ENCODE measurements at regions not wholly inside any gene's neighbourhood (a gene's known extent, or its start where the extent isn't known, plus 50 kb on each side); places are given as distances from the start of the nearest gene placed in this dataset.

- CTCF ChIA-PET = no interaction called here
These were observed 148.3 kb upstream of the CADM1 start for GRCh38 chr11:115652496-115652895.

GRCh38 chr11:115652094-115652493, 147.9 kb upstream of the CADM1 start:
- CTCF ChIA-PET = no interaction called here
- H3K27me3 ChIP-seq (ENCODE audit: control insufficient read depth, insufficient read depth, low read length) = no peaks in the 10 kb centered on the region
- intact Hi-C loops (cut with micrococcal nuclease; ENCODE audit: unreplicated experiment) = no loop called here

More at GRCh38 chr11:115652496-115652895, 148.3 kb upstream of the CADM1 start:
- no peak overlapping the region for H3K4me3 ChIP-seq (ENCODE audit: low read depth in 2 of 2, low read length in 2 of 2)
- in situ Hi-C loops (cut with HindIII; ENCODE audit: low pct_unique_long_range_greater_than_20kb, low sequenced_read_pairs) (no loop called here), intact Hi-C loops (cut with micrococcal nuclease; ENCODE audit: unreplicated experiment) (no loop called here)
- POLR2A ChIA-PET = no interaction called here
- no peaks in the 10 kb centered on the region for H3K27me3 ChIP-seq (ENCODE audit: control insufficient read depth, insufficient read depth, low read length)
- DNase-seq (ENCODE audit: low read depth, low spot score) (no peak), ATAC-seq (no peak)
- TF ChIP-seq TCF7L2 (IDR thresholded peaks at IDR 0.05; ENCODE audit: low read depth, low read length) = no peak
- TF ChIP-seq, protein P1, sequence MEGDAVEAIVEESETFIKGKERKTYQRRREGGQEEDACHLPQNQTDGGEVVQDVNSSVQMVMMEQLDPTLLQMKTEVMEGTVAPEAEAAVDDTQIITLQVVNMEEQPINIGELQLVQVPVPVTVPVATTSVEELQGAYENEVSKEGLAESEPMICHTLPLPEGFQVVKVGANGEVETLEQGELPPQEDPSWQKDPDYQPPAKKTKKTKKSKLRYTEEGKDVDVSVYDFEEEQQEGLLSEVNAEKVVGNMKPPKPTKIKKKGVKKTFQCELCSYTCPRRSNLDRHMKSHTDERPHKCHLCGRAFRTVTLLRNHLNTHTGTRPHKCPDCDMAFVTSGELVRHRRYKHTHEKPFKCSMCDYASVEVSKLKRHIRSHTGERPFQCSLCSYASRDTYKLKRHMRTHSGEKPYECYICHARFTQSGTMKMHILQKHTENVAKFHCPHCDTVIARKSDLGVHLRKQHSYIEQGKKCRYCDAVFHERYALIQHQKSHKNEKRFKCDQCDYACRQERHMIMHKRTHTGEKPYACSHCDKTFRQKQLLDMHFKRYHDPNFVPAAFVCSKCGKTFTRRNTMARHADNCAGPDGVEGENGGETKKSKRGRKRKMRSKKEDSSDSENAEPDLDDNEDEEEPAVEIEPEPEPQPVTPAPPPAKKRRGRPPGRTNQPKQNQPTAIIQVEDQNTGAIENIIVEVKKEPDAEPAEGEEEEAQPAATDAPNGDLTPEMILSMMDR (IDR thresholded peaks at IDR 0.05) = no peak
- no peak for TF ChIP-seq POLR2AphosphoS5 (IDR thresholded peaks at IDR 0.05; ENCODE audit: low read depth, low read length)
- TF ChIP-seq SIN3A (IDR thresholded peaks at IDR 0.05; ENCODE audit: borderline replicate concordance, insufficient read depth, low read depth, low read length) = no peak
- TF ChIP-seq, protein P2, sequence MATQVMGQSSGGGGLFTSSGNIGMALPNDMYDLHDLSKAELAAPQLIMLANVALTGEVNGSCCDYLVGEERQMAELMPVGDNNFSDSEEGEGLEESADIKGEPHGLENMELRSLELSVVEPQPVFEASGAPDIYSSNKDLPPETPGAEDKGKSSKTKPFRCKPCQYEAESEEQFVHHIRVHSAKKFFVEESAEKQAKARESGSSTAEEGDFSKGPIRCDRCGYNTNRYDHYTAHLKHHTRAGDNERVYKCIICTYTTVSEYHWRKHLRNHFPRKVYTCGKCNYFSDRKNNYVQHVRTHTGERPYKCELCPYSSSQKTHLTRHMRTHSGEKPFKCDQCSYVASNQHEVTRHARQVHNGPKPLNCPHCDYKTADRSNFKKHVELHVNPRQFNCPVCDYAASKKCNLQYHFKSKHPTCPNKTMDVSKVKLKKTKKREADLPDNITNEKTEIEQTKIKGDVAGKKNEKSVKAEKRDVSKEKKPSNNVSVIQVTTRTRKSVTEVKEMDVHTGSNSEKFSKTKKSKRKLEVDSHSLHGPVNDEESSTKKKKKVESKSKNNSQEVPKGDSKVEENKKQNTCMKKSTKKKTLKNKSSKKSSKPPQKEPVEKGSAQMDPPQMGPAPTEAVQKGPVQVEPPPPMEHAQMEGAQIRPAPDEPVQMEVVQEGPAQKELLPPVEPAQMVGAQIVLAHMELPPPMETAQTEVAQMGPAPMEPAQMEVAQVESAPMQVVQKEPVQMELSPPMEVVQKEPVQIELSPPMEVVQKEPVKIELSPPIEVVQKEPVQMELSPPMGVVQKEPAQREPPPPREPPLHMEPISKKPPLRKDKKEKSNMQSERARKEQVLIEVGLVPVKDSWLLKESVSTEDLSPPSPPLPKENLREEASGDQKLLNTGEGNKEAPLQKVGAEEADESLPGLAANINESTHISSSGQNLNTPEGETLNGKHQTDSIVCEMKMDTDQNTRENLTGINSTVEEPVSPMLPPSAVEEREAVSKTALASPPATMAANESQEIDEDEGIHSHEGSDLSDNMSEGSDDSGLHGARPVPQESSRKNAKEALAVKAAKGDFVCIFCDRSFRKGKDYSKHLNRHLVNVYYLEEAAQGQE (IDR thresholded peaks at IDR 0.05; ENCODE audit: insufficient read depth in 1 of 2, low read depth in 2 of 2, low read length in 1 of 2) = no peak
- H3K27ac ChIP-seq (ENCODE audit: low read length) = no peak overlapping the region
- no peaks in the 10 kb centered on the region for H3K4me1 ChIP-seq (ENCODE audit: control insufficient read depth, insufficient read depth, low read length)
- no peaks in the 10 kb centered on the region for H3K36me3 ChIP-seq (ENCODE audit: control insufficient read depth, insufficient read depth, low read length)
- BruUV-seq (replicated peaks) = no TSS peak
- H3K9me3 ChIP-seq (ENCODE audit: control insufficient read depth, insufficient read depth, low read depth, low read length) = no peaks in the 10 kb centered on the region

More at GRCh38 chr11:115652094-115652493, 147.9 kb upstream of the CADM1 start:
- no peaks in the 10 kb centered on the region for H3K4me1 ChIP-seq (ENCODE audit: control insufficient read depth, insufficient read depth, low read length)
- H3K36me3 ChIP-seq (ENCODE audit: control insufficient read depth, insufficient read depth, low read length) = no peaks in the 10 kb centered on the region
- DNase-seq (ENCODE audit: low read depth, low spot score) = no peak
- POLR2A ChIA-PET = no interaction called here
- in situ Hi-C loops (cut with HindIII; ENCODE audit: low pct_unique_long_range_greater_than_20kb, low sequenced_read_pairs) = no loop called here
- no peaks in the 10 kb centered on the region for H3K9me3 ChIP-seq (ENCODE audit: control insufficient read depth, insufficient read depth, low read depth, low read length)
- no peak for ATAC-seq
- no peak overlapping the region for H3K27ac ChIP-seq (ENCODE audit: low read length)
- no TSS peak for BruUV-seq (replicated peaks)
- TF ChIP-seq, protein P1 (IDR thresholded peaks at IDR 0.05) = no peak
- TF ChIP-seq POLR2AphosphoS5 (IDR thresholded peaks at IDR 0.05; ENCODE audit: low read depth, low read length) (no peak), SIN3A (IDR thresholded peaks at IDR 0.05; ENCODE audit: borderline replicate concordance, insufficient read depth, low read depth, low read length) (no peak), TCF7L2 (IDR thresholded peaks at IDR 0.05; ENCODE audit: low read depth, low read length) (no peak)
- TF ChIP-seq, protein P2 (IDR thresholded peaks at IDR 0.05; ENCODE audit: insufficient read depth in 1 of 2, low read depth in 2 of 2, low read length in 1 of 2) = no peak
- H3K4me3 ChIP-seq (ENCODE audit: low read depth in 2 of 2, low read length in 2 of 2) = no peak overlapping the region
